Right lobe of liver (tissue), 4 donors: ENCODE measurements at regions not wholly inside any gene's neighbourhood (a gene's known extent, or its start where the extent isn't known, plus 50 kb on each side); places are given as distances from the start of the nearest gene placed in this dataset.

Source experiments
- CTCF ChIP-seq, 4 donors: fragments of 200-600 bp in 3 of 4; fragments of 450-650 bp in 1 of 4; IDR thresholded peaks; one replicate each; pipeline versions ENCODE4 v1.5.1 to v1.8.0; 2016 to 2022; ENCODE audit warnings: antibody characterized with exemption in 4 of 4, mild to moderate bottlenecking in 2 of 4
- POLR2A ChIP-seq: fragments of 450-650 bp; IDR thresholded peaks from one replicate; pipeline ENCODE4 v1.6.1; 2017; ENCODE audit warnings: antibody characterized with exemption, mild to moderate bottlenecking
- donor health status: DM: no; HTN: no; CAD: no.
- donor health status: DM: no; HTN: no; CAD: no.
- donor health status: DM: no; HTN: yes; CAD: no.

GRCh38 chr13:62663767-62664166 lies 1248.1 kb upstream of the PCDH20 start:
- TF ChIP-seq CTCF (IDR thresholded peaks at IDR 0.05) = no peak
- TF ChIP-seq POLR2A = no peak
